DOHH2 (cell line): ENCODE measurements at regions not wholly inside any gene's neighbourhood (a gene's known extent, or its start where the extent isn't known, plus 50 kb on each side); places are given as distances from the start of the nearest gene placed in this dataset.

Experiments used
- EZH2phosphoT487 ChIP-seq: fragments of 200-600 bp; sonication (generic); IDR thresholded peaks from 2 replicates; pipeline ENCODE4 v1.6.1; 2017; ENCODE audit warnings: borderline replicate concordance, mild to moderate bottlenecking, antibody characterized with exemption, low read length, moderate library complexity, mixed read lengths
- TF ChIP-seq, protein P1 (sequence below): fragments of 200-600 bp; sonication (generic); IDR thresholded peaks from one replicate; pipeline ENCODE4 v1.5.1; 2014; ENCODE audit warnings: antibody characterized with exemption, mild to moderate bottlenecking, low read depth, low read length; ENCODE audit not compliant: poor library complexity, severe bottlenecking

DNA sequence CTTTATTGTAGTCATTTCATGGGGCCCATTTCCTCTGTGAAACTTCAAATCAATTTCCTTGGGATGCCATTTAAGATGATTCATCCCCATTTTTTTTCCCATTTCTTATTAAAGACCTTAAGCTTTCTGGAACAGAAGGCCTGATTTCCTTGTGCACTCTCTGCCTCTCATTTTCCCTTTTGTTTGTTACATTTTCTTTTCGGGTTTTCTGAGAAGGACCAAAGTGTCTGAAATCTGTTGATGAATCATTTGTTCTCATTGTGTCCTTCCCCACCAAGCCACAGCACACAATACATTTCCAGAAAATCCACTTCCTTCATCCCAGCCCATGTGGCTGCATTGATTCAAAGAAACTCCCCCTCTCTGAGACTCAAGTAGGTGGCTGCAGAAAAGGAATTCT is 372.4 kb downstream of the SFMBT2 start:
- TF ChIP-seq, protein P1, sequence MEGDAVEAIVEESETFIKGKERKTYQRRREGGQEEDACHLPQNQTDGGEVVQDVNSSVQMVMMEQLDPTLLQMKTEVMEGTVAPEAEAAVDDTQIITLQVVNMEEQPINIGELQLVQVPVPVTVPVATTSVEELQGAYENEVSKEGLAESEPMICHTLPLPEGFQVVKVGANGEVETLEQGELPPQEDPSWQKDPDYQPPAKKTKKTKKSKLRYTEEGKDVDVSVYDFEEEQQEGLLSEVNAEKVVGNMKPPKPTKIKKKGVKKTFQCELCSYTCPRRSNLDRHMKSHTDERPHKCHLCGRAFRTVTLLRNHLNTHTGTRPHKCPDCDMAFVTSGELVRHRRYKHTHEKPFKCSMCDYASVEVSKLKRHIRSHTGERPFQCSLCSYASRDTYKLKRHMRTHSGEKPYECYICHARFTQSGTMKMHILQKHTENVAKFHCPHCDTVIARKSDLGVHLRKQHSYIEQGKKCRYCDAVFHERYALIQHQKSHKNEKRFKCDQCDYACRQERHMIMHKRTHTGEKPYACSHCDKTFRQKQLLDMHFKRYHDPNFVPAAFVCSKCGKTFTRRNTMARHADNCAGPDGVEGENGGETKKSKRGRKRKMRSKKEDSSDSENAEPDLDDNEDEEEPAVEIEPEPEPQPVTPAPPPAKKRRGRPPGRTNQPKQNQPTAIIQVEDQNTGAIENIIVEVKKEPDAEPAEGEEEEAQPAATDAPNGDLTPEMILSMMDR: no peak
- TF ChIP-seq EZH2phosphoT487: no peak
